ENCODE measurements at regions not wholly inside any gene's neighbourhood (a gene's known extent, or its start where the extent isn't known, plus 50 kb on each side); places are given as distances from the start of the nearest gene placed in this dataset.

DNA sequence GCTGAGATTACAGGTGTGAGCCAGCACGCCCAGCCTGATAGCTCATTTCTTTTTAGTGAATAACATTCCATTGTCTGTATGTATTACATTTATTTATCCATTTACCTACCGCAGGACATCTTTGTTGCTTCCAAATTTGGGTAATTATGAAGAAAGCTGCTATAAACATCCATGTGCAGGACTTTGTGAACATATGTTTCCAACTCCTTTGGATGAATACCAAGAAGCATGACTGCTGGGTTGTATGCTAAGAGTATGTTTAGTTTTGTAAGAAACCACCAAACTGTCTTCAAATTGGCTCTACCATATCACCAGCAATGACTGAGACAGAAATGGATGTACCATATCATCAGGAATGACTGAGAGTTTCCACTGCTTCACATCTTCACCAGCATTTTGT is 200.2 kb upstream of the TMEM196 start:
- no peak for TF ChIP-seq CTCF (IDR thresholded peaks at IDR 0.05)
- TF ChIP-seq POLR2A (IDR thresholded peaks at IDR 0.05), result no peak

Measured in vagina (tissue), 2 donors.